Subcutaneous abdominal adipose tissue (tissue), 5 donors: ENCODE measurements at regions not wholly inside any gene's neighbourhood (a gene's known extent, or its start where the extent isn't known, plus 50 kb on each side); places are given as distances from the start of the nearest gene placed in this dataset.
"Not testable (repeated sequence)": the region's sequence is repeated elsewhere in the genome, so short reads cannot be mapped to it uniquely, and the experiment has no call there.

Experiments
- H3K27ac ChIP-seq: one replicate; pipeline ENCODE4 v1.7.0; 2013; ENCODE audit warnings: low read depth, mild to moderate bottlenecking, inconsistent platforms, low read length, moderate library complexity
- H3K27me3 ChIP-seq, 5 donors: one replicate each; pipeline ENCODE4 v1.7.0; 2013; ENCODE audit warnings: low read length in 5 of 5, inconsistent platforms in 1 of 5; ENCODE audit not compliant: control insufficient read depth in 5 of 5, insufficient read depth in 4 of 5
- H3K36me3 ChIP-seq, 5 donors: one replicate each; pipeline ENCODE4 v1.7.0; 2013; ENCODE audit warnings: low read length in 5 of 5; ENCODE audit not compliant: control insufficient read depth in 5 of 5, insufficient read depth in 5 of 5
- H3K4me1 ChIP-seq, 5 donors: one replicate each; pipeline ENCODE4 v1.7.0; 2013; ENCODE audit warnings: low read length in 5 of 5, mild to moderate bottlenecking in 3 of 5, moderate library complexity in 1 of 5; ENCODE audit not compliant: control insufficient read depth in 5 of 5, insufficient read depth in 5 of 5
- H3K4me3 ChIP-seq, 5 donors: one replicate each; pipeline ENCODE4 v1.7.0; 2013; ENCODE audit warnings: low read length in 5 of 5, low read depth in 1 of 5
- H3K9ac ChIP-seq, 5 donors: one replicate each; pipeline ENCODE4 v1.7.0; 2013; ENCODE audit warnings: low read length in 5 of 5, mild to moderate bottlenecking in 4 of 5, moderate library complexity in 3 of 5
- H3K9me3 ChIP-seq, 5 donors: one replicate each; pipeline ENCODE4 v1.7.0; 2013; ENCODE audit warnings: low read length in 5 of 5; ENCODE audit not compliant: control insufficient read depth in 5 of 5
- donor health status: healthy.
- donor health status: healthy.
- donor health status: healthy.
- donor health status: healthy.
- donor health status: healthy.

DNA sequence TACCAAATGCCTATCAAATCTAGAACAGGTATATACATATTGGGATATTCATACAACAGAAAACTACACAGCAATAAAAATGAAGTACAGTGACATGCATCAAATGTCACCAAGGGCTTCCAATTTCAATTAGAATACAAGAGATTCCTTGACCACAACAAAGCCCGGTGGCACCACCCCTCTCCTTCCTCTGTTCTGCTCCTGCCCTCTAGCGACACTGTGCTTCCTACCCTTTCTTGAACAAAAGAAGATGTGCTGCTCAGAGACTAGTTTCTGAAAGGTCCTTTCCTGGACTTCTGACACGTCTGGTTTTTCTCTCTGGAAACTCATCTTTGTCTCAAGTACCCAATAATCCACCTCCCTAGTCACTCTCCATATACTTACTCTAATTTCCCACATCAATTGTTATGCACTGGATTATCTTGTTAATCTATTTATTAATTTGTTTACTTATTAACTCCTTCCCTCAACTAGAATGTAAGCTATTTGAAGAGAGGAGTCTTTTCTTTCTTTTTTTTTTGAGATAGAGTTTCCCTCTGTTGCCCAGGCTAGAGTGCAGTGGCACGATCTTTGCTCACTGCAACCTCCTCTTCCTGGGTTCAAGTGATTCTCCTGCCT lies 70.4 kb upstream of the CTSV start:
- Histone ChIP-seq H3K4me3 (no peak overlapping the region), H3K27ac (no peak overlapping the region), H3K4me1 (no peaks in the 10 kb centered on the region), H3K9me3 (no peaks in the 10 kb centered on the region), H3K36me3 (no peaks in the 10 kb centered on the region), H3K9ac (no peak overlapping the region), H3K27me3 (no peaks in the 10 kb centered on the region)

- H3K27ac ChIP-seq, H3K27me3 ChIP-seq, H3K4me1 ChIP-seq, H3K9me3 ChIP-seq, H3K9ac ChIP-seq, H3K4me3 ChIP-seq, H3K36me3 ChIP-seq: not testable (repeated sequence)
These were observed 66.3 kb upstream of the CTSV start for GRCh38 chr9:97105220-97105619.

- not testable (repeated sequence) for H3K4me1 ChIP-seq, H3K9ac ChIP-seq, H3K27me3 ChIP-seq, H3K4me3 ChIP-seq, H3K27ac ChIP-seq, H3K36me3 ChIP-seq, H3K9me3 ChIP-seq
These were observed 64.9 kb upstream of the CTSV start for GRCh38 chr9:97103613-97104383.

DNA sequence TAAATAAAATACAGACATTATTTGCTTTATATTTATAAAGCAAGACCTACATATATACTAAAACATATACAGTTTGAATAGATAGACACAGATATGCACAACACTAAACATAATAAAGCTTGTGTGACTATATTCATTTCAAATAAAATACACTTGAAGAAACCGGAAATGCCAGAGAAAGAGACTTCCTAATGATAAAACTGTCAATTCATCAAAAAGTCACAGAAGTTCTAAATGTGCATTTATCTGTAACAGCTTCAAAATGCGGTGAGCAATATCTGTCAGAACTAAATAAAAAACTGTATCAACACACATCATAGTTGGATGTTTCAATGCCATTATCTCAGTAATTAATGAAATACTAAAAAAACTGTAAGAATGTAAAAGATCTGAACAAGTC lies 60.6 kb upstream of the CTSV start:
- not testable (repeated sequence) for H3K9me3 ChIP-seq, H3K36me3 ChIP-seq, H3K27me3 ChIP-seq, H3K9ac ChIP-seq, H3K4me3 ChIP-seq, H3K27ac ChIP-seq, H3K4me1 ChIP-seq

DNA sequence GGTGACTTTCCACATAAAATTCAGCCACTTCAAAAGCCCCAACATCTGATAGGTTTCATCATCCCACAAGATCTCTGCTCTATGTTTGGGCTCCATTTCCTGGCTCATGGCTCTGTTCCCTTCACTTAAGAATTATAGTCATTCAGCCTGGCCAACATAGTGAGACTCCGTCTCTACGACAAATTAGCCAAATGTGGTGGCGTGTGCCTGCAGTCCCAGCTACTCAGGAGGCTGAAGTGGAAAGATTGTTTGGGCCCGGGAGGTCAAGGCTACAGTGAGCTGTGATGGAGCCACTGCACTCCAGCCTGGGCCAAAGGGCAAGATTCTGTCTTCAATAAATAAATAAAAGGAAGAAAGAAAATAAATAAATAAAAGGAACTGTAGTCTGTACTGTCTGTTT lies 57.9 kb upstream of the CTSV start:
- Histone ChIP-seq H3K27me3 (no peaks in the 10 kb centered on the region), H3K27ac (no peak overlapping the region), H3K4me1 (no peaks in the 10 kb centered on the region), H3K4me3 (no peak overlapping the region), H3K9ac (no peak overlapping the region), H3K36me3 (no peaks in the 10 kb centered on the region), H3K9me3 (no peaks in the 10 kb centered on the region)

GRCh38 chr9:97089361-97089760 lies 50.4 kb upstream of the CTSV start:
- H3K27me3 ChIP-seq, H3K4me3 ChIP-seq, H3K9ac ChIP-seq, H3K27ac ChIP-seq, H3K36me3 ChIP-seq, H3K4me1 ChIP-seq, H3K9me3 ChIP-seq: not testable (repeated sequence)
